ENCODE measurements at regions not wholly inside any gene's neighbourhood (a gene's known extent, or its start where the extent isn't known, plus 50 kb on each side); places are given as distances from the start of the nearest gene placed in this dataset.
"Not testable (repeated sequence)": the region's sequence is repeated elsewhere in the genome, so short reads cannot be mapped to it uniquely, and the experiment has no call there.

DNA sequence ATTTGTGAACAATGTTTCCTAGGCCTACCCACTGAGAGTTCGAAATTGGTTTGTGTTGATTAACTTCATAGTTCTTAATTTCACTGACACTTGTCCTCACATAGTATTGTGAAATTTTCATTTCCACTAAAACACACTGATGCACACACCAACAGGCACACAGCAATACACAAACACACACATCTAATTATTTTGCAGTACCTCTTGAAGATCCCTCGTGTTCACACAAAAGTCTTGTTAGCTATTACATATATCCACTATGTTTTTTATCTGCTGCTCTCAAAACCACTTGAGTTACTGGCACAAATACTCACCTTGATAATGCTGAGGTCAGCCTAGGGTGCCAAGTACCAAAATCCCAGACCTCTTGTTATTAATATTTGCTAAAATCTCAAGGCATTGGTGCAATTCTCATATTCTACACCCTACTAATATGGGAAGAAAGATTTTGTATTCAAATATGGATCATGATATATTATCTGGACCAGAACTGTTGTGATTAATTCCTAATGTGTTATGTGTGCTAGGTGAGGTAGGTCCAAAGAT lies 767.4 kb upstream of the CDH10 start (continued):
- no peak for TF ChIP-seq E2F1 (CRISPR knock-in tag; IDR thresholded peaks at IDR 0.05)
- peak; percentile 35; the same call in 1 of the 2 replicates for TF ChIP-seq PRRX2 (CRISPR knock-in tag; IDR thresholded peaks at IDR 0.05)

- H3K36me3 Mint-ChIP-seq: peaks cover 73% of the 10 kb centered on the region
- ATAC-seq; H3K27ac Mint-ChIP-seq; H3K4me3 Mint-ChIP-seq; DNase-seq (ENCODE audit: low spot score); H3K4me1 Mint-ChIP-seq; H3K27me3 Mint-ChIP-seq (ENCODE audit: low read depth); CTCF ChIA-PET: not testable (repeated sequence)
- POLR2A ChIA-PET: interaction anchor here (0.6 kb wide), 1 partner anchor 1254 kb away, joined by 3 read pairs; no protein-coding TSS in a partner anchor
- peaks cover 60% of the 10 kb centered on the region for H3K9me3 Mint-ChIP-seq
Observed at GRCh38 chr5:25407365-25407764, 762.6 kb upstream of the CDH10 start.

GRCh38 chr5:25405850-25406249 lies 761.1 kb upstream of the CDH10 start:
- no peak overlapping the region for H3K27ac Mint-ChIP-seq
- peaks cover 73% of the 10 kb centered on the region for H3K36me3 Mint-ChIP-seq
- ATAC-seq (peak; percentile 60), DNase-seq (ENCODE audit: low spot score) (no peak)
- H3K4me3 Mint-ChIP-seq: no peak overlapping the region
- H3K9me3 Mint-ChIP-seq: peaks cover 61% of the 10 kb centered on the region
- POLR2A ChIA-PET: no interaction called here
- no peaks in the 10 kb centered on the region for H3K4me1 Mint-ChIP-seq
- CTCF ChIA-PET: no interaction called here
- H3K27me3 Mint-ChIP-seq (ENCODE audit: low read depth): no peaks in the 10 kb centered on the region
- TF ChIP-seq, protein P1, sequence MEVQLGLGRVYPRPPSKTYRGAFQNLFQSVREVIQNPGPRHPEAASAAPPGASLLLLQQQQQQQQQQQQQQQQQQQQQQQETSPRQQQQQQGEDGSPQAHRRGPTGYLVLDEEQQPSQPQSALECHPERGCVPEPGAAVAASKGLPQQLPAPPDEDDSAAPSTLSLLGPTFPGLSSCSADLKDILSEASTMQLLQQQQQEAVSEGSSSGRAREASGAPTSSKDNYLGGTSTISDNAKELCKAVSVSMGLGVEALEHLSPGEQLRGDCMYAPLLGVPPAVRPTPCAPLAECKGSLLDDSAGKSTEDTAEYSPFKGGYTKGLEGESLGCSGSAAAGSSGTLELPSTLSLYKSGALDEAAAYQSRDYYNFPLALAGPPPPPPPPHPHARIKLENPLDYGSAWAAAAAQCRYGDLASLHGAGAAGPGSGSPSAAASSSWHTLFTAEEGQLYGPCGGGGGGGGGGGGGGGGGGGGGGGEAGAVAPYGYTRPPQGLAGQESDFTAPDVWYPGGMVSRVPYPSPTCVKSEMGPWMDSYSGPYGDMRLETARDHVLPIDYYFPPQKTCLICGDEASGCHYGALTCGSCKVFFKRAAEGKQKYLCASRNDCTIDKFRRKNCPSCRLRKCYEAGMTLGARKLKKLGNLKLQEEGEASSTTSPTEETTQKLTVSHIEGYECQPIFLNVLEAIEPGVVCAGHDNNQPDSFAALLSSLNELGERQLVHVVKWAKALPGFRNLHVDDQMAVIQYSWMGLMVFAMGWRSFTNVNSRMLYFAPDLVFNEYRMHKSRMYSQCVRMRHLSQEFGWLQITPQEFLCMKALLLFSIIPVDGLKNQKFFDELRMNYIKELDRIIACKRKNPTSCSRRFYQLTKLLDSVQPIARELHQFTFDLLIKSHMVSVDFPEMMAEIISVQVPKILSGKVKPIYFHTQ (CRISPR knock-in tag; IDR thresholded peaks at IDR 0.05): peak; percentile 39; the same call in 1 of the 2 replicates
- no peak for TF ChIP-seq TEAD4 (CRISPR knock-in tag; IDR thresholded peaks at IDR 0.05)
- peak; percentile 43; the same call in 1 of the 2 replicates for TF ChIP-seq ZNF671 (CRISPR knock-in tag; IDR thresholded peaks at IDR 0.05)
- TF ChIP-seq ATF3 (CRISPR knock-in tag; conservative IDR thresholded peaks at IDR 0.05): no peak
- no peak for TF ChIP-seq ZNF423 (CRISPR knock-in tag; IDR thresholded peaks at IDR 0.05)
- no peak for TF ChIP-seq CDX4 (CRISPR knock-in tag; IDR thresholded peaks at IDR 0.05; ENCODE audit: borderline replicate concordance)
- TF ChIP-seq NR2C2 (CRISPR knock-in tag; IDR thresholded peaks at IDR 0.05): no peak
- TF ChIP-seq, protein P2, sequence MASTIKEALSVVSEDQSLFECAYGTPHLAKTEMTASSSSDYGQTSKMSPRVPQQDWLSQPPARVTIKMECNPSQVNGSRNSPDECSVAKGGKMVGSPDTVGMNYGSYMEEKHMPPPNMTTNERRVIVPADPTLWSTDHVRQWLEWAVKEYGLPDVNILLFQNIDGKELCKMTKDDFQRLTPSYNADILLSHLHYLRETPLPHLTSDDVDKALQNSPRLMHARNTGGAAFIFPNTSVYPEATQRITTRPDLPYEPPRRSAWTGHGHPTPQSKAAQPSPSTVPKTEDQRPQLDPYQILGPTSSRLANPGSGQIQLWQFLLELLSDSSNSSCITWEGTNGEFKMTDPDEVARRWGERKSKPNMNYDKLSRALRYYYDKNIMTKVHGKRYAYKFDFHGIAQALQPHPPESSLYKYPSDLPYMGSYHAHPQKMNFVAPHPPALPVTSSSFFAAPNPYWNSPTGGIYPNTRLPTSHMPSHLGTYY (CRISPR knock-in tag; IDR thresholded peaks at IDR 0.05): no peak
- TF ChIP-seq, protein P3, sequence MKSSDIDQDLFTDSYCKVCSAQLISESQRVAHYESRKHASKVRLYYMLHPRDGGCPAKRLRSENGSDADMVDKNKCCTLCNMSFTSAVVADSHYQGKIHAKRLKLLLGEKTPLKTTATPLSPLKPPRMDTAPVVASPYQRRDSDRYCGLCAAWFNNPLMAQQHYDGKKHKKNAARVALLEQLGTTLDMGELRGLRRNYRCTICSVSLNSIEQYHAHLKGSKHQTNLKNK (CRISPR knock-in tag; IDR thresholded peaks at IDR 0.05): no peak
- TF ChIP-seq STAT6 (CRISPR knock-in tag; conservative IDR thresholded peaks at IDR 0.05; ENCODE audit: low read depth): no peak
- TF ChIP-seq ATF6 (CRISPR knock-in tag; IDR thresholded peaks at IDR 0.05): no peak
- TF ChIP-seq ZNF138 (CRISPR knock-in tag; conservative IDR thresholded peaks at IDR 0.05): no peak
- TF ChIP-seq OVOL2 (CRISPR knock-in tag; IDR thresholded peaks at IDR 0.05; ENCODE audit: borderline replicate concordance): no peak
- TF ChIP-seq, protein P4, sequence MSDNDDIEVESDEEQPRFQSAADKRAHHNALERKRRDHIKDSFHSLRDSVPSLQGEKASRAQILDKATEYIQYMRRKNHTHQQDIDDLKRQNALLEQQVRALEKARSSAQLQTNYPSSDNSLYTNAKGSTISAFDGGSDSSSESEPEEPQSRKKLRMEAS (CRISPR knock-in tag; IDR thresholded peaks at IDR 0.05): no peak
- TF ChIP-seq NFATC4 (CRISPR knock-in tag; IDR thresholded peaks at IDR 0.05): 0 out of 2 replicates have a peak, but pooled peaks have one; percentile 21

Data from WTC11 (cell line).